ENCODE measurements at regions not wholly inside any gene's neighbourhood (a gene's known extent, or its start where the extent isn't known, plus 50 kb on each side); places are given as distances from the start of the nearest gene placed in this dataset.
"Not testable (repeated sequence)": the region's sequence is repeated elsewhere in the genome, so short reads cannot be mapped to it uniquely, and the experiment has no call there.

DNA sequence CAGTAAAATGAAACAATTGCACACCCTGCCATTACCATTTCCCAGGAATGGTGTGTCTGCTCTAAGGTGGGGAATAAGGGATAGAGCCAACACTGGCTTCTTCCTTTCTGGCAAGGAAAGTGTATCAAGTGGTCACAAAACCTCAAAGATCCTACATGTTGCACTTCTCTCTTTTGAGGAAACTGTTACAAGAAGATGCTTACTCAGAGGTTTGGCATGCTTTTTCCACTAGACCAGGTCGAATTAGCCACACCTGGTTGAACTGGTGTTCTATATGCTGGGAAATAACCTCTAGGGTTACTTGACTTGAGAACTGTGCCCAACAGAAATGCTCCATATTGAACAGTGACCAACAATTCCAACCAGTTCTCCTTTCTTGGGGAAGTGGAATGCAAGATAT is 102.9 kb downstream of the LRRN1 start:
- FAIRE-seq = no peak

DNA sequence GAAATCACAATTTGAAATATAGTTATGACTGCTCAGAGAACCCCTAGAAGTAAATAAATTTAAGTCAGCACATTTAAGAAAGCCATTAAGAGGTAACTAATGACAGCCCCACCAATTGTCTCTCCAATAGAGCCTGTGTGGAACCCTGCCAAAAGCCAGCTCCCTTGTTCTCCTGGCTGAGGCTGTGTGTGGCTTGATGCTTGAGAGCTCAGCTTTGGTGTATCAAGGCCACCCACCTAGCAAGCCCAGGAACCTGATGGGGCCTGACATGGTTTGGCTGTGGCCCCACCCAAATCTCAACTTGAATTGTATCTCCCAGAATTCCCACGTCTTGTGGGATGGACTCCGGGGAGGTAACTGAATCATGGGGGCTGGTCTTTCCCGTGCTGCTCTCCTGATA is 106.9 kb downstream of the LRRN1 start:
- no peak for FAIRE-seq

DNA sequence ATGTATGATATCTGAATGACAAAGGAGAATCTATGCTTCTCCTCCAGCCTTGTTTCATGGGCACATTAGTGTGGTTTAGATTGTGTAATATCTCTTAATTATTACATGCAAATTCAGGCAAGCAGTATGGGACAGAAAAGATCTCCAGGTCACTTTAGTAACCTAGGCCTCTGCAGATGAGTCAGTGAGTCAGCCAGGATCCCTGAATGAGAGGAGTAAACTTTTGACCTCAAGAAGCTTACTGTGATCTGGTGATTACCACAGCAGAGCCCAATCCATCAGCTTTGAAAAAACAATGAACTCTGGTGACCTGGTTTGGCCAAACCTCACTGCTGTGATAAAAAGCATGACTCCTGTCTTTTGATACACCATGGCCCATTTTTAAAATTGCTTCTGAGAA is 107.8 kb downstream of the LRRN1 start:
- FAIRE-seq = no peak

DNA sequence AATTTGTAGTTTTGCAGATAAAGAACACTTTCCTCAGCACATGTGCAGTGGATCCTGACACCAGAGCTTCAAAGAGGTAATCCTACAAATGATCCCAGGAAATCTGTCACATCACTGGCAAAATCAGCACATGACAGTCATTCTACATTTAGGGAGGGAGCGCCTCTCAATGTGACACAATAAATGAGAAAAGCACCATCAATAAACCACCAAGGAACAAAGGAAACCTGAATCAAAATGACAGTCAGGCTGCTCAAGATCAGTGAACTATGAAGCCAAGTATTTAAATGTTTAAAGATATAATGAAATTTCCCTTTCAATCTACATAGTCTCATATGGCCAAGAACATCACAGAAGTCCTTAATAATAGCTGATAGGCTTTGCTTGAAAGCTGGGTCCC is 119.5 kb downstream of the LRRN1 start:
- no peak for FAIRE-seq

DNA sequence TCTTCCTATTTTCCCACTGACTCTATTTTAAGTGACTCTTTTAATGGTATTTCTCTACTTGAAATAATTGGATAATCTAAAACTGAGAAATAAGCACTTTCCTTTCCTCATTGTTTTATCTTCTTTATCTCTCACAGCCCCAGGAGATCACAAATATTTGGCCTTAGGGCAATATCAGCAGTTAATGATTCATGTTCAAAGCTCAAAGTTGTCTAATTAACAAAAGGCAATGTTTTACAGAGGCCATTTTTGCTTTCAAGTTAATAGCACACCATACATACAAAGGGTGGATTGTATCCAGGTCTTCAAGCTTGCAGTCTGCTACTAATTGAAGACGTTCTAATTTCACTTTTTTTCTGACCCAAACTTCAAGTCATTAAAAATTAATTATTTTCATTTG is 120.1 kb downstream of the LRRN1 start:
- no peak for FAIRE-seq

DNA sequence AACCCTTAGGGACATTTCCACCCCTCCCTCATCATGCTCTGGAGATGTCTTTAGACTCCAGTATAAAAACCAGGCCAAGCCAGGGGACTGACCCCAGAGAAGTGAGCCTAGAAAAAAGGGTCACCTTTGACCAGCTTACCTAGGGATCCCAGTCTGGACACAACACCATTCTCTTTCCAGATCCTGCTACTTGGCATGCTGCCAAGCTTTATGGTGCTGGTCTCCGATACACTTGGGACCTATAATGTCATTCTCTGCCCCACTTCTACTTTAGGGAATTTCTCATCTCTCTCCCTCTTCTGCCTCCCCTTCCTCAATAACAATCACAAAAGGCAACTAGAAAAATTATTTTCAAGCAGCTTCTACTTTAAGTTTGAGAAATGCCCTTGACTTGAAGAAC is 124.4 kb downstream of the LRRN1 start:
- no peak for FAIRE-seq

DNA sequence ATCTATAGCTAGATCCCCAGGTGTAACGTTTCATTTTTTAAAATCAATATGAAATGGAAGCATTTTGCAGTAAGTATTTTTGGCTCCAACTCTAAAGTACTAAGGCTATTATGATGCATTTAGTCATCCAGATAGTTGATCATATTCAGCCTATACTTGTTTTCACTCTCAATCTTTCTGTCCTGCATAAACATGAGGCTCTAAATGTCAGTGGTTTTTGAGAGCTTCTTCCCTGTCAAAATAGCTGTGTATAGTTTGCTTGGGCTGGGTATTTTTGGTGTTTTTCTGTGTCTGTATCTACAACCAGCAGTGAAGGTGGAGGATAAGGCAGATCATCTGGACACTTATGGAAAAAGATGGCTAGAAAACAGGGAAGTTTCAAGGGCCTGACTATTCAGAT is 128.0 kb downstream of the LRRN1 start:
- no peak for FAIRE-seq

DNA sequence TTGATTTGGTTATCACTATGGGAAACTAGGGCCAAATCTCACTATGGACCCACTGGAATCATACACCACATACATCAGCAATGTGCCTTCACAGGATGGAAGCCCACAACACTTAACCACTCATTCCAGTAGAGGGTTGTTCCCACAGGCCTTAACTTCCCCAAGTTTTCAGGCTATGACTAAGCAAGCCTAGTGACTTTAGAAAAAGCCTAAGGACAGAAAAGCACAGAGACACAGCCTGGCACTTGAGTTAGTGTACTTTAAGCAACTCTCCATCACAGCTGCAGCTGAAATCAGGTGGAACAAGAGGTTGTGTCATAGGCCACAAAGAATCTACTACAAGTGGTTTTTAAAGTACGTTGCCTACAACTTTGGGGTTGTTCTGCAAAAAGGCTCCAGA is 128.7 kb downstream of the LRRN1 start:
- FAIRE-seq = no peak

DNA sequence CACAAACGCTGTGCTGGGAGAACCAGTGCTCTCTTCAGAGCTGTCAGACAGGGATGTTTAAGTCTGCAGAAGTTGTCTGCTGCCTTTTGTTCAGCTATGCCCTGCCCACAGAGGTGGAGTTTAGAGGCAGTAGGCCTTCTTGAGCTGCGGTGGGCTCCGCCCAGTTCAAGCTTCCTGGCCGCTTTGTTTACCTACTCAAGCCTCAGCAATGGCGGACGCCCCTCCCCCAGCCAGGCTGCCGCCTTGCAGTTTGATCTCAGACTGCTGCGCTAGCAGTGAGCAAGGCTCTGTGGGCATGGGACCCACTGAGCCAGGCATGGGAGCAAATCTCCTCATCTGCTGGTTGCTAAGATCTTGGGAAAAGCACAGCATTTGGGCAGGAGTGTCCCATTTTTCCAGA is 142.1 kb downstream of the LRRN1 start:
- not testable (repeated sequence) for FAIRE-seq

DNA sequence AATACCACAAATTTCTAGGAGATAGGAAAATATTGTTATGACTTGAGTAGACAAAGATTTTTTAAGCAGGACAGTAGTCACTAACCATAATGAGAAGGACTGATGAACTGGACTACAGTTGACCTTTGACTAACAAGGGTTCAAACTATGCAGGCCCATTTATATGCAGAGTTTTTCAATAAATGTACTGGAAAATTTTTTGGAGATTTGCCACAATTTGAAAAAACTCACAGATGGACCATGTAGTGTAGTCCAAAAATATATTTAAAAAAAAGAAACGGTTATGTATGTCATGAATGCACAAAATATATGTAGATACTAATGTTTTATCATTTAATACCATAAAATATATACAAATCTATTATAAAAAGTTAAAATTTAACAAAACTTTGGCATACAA is 151.8 kb downstream of the LRRN1 start:
- FAIRE-seq = no peak

DNA sequence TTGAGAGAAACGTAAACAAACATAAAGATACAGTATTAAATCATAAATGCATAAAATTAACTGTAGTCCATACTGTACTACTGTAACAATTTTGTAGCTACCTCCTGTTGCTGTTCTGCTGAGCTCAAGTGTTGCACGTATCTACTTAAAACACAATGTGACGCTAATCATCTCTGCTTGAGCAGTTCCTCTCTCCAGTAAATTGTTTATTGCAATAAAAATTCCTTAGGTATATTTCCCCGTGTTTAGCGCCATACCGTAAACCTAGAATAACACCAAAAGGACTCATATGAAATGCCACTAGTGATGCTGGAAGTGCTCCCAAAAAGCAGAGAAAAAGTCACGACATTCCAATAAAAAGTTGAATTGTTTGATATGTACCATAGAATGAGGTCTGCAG is 152.3 kb downstream of the LRRN1 start:
- FAIRE-seq = no peak

DNA sequence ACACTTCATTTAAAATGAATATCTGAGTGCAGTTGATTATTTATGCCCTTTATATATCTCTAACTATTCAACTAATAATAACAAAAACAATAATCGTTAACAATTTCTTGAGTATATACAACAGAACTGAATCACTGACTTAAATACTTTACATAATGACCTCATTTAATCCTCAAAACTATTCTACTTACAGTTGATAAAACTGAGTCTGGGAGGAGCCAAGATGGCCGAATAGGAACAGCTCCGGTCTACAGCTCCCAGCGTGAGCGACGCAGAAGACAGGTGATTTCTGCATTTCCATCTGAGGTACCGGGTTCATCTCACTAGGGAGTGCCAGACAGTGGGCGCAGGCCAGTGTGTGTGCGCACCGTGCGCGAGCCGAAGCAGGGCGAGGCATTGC is 163.6 kb downstream of the LRRN1 start:
- not testable (repeated sequence) for FAIRE-seq

DNA sequence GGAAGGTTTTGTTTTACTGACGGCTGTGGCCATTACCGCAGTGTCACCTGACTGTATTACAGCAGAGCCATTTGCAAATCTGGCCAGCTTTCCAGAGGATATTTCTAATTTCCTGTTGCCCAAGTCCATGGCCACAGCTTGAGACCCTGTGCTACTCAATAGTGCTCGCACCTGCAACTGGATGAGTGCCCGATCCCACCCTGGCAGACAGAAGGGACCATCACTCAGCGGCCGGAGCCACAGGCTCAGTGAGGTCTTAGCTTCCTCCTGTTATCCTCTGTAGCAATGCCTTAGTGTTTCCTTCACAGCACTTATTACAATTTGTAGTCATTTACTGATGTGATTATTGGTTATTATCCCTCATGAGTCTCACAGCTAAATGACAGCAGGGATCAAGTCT is 184.8 kb downstream of the LRRN1 start:
- FAIRE-seq = no peak

DNA sequence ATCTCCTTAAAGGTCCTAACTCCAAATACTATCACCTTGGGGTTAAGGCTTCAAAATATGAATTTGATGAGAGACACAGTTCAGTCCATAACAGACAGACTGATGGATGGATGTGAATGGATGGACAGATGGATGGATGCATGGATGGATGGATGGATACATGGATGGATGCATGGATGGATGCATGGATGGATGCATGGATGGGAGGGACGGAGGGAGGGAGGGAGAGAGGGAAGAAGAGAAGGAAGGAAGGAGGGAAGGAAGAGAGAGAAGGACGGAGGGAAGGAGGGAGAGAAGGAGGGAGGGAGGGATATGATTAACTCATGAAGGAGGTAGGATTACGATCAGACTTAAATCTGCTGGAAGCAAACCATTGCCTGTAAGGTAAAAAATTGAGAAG is 192.4 kb downstream of the LRRN1 start:
- FAIRE-seq = no peak

DNA sequence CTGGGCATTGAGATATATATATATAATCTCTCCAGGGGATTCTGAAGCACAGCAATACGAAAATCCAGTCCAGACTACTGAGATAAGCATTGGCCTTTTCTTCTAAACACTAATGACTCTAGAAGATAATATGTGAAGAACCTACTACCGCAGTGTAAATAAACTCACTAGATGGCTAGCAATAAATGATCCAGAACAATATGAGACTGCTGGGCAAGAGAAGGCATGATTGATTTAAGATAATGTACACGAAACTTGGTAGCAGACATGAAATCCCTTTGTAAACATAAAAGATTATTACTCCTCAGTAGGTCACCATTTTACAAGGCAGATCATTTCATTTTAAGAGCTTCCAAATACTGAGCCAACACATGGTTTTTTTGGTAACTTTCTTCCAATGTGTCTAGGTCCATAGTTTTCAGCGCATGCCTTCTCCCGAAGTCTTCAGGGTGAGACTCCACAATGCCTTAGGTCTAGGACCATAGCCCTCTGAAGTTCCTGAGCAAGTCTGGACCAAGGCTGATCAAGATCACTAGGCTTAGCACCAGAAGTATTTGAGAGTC is 193.2 kb downstream of the LRRN1 start:
- no peak for FAIRE-seq

DNA sequence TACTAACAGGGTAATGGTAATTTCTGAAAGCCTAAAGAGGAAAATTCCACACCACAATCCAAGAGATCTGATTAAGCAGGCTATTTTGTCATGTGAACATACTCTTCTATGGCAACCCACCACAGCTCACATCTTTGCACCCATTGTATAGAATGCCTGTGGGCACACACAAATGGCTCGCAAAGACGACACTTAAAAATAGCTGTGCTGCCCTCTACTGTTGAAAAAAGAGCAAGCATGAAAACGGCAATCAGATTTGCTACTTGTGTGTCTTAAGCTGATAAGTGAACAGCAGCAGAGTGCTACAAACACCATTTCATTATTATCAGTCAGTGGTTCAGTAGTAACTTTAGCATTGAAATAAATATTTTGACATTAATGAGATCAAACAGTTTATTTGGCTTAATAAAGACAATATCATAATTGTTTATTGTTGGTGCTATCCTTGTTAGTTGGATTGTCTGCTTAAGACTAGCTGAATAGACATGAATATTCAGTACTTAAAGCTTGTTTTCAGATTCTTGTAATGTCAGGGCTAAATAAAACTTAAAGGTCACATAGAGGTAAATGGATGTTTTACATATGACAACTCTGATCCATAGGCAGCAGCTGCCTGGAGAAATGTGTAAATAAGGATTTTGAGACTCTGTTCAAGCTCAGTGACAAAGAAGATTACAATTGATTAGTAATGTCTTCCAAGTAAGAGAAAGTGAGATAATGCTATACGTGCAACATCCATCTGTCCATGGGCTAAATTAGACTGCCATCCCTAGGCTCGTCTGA is 199.1 kb downstream of the LRRN1 start:
- FAIRE-seq = peak; percentile 39

DNA sequence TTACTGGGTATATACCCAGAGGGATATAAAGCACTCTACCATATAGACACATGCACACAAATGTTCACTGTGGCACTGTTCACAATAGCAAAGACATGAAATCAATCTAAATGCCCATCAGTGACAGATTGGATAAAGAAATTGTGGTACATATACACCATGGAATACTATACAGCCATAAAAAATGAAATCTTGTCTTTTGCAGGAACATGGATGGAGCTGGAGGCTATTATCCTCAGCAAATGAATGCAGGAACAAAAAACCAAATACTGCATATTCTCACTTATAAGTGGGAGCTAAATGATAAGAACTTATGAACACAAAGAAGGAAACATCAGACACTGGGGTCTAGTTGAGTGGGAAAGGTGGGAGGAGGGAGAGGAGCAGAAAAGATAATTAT is 200.1 kb downstream of the LRRN1 start:
- FAIRE-seq = not testable (repeated sequence)

DNA sequence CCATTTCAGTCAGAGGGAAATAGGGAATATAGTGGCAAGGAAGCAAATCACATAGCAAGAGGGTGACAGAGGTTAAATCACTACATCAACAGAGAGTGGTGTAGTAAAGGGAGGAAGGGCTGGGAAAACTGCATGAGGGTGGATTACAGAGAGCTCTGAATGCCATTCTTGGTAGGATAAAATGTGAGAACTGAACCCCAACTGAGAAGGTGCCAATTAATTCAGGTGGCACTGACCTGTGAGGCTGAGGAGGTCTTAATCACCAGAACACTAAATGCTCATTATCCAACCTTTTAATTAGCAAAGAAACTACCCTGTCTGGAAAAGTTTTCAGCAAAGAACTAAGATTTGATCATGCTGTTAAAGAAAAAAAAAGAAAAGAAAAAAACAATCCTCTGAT is 202.7 kb downstream of the LRRN1 start:
- FAIRE-seq = no peak

DNA sequence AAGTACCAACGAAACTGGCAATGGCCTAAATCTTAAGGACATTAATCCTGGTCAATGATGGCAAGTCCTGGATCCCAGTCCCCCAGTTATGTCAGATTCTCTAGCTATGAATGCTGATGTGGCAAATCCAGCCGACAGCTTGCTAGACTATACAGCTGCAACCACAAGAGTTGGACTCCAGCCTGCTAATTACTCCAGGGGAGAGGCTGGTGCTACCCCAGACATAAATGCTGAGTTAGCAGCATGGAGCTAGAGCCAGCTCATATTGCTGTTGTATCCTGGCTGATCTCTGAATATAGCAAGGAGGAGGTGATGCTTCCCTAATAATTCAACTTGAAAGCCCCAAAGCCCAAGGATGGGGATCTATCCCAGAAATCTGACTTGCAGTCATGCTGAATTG is 207.1 kb downstream of the LRRN1 start:
- no peak for FAIRE-seq

DNA sequence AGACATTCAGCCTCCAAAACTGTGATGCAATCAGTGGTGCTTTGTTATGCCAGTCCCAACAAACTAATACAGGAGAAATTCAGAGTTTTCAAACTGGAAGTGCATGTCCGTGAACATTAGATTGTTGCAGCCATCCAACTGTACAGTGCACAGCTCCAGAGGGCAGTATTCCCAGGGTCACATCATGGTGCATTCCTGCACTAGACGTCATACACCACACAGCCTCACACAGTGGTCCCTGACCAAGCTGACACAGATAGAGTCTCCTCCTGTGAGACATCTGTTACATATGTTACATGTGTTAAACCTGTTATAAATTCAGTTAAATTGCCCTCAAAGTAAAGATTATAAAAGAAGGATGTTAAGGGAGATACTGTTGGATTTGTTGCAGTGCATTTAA is 209.0 kb downstream of the LRRN1 start:
- FAIRE-seq = no peak

DNA sequence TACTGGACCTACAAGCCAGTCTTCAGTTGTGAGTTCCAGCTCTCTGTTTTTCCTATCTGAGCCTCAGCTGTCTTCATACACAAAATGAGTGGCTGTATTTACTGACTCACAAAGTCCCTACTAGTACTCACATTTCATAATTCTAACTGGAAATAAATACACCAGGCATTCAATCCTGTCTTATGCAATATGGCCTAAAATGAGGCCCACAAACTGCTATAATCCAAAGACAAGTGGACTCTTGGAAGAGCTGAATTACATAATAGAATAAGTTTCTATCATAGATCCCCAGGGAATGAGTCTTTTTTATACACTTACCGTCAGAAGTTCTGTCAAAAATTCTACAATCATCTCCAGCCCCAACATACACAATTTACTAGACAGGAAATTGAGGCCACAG is 211.9 kb downstream of the LRRN1 start:
- no peak for FAIRE-seq

DNA sequence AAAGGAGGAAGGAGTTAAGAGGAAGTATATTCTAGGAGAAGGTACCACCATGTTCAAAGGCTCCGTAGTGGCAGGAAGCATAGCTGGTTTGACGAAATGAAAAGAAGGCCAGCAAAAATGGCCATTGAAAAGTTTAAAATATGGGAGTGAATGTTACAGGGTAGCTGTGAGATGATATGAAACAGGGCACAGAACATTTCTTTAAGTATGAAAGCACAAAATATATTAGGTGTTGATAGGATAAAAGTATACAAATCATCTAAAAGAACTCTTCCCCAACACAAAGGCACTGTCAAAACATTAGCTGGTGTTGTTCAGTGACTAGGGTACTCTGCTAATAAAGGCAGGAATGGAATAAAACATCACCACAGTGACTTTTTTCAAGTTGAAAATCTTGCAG is 216.2 kb downstream of the LRRN1 start:
- FAIRE-seq = no peak

DNA sequence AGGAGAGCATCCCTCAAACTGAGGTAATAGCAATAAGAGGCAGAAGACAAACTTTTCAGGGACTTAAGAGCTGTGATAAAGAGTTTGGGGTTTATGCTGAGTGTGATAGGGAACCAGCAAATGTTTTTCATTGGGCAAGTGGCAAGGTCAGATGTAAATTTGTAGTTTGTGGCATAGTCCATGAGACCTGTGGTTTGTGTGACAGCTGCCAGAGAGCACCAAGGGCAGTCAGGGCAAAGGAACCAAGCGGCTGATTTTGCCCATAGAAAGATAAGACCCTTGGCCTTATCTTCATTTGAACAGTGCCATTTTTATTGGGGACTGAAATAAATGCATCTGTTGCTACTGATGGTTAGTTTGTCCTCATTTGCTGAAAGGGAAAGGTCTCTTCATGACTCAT is 220.3 kb downstream of the LRRN1 start:
- no peak for FAIRE-seq

DNA sequence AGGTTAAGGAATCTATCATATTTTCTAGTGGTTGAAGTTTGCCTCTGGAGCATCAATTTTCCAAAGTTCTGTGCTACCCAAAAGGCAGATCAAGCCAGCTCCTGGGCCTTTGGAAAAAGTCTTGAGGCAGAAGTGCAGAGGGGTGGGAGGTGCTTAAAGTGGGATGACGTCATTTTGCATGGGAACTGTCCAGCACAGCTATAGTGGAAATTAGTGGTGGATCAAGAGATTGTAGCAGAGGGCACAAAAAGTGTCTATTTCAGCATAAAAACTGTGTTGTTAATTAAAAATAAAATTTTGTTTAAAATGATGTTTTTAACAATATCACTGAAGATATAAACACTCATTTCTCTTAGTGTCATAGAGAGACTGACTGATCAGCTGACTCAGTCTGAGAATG is 221.9 kb downstream of the LRRN1 start:
- FAIRE-seq = no peak

DNA sequence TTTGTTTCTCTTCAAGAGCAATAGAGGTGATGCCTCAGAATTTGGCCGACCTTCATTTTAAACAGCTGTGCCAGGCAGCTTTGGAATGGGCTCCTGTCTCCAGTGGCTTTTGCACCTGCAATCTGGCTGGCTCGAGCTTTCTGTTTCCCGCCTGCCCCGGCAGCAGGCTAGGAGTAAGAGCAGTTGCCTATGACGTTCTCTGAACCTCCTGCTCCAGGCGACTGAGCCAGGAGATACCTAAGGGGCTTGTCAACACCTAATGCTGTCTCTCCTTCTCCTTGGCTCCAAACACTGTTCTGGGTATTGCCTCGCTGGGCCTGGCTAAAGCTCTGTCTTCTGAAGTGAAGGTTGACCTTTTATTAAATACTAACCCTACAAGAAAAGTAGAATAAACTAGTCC is 229.9 kb downstream of the LRRN1 start:
- no peak for FAIRE-seq
